Lower leg skin (tissue), 3 donors: ENCODE measurements at regions not wholly inside any gene's neighbourhood (a gene's known extent, or its start where the extent isn't known, plus 50 kb on each side); places are given as distances from the start of the nearest gene placed in this dataset.

Experiments used
- POLR2A ChIP-seq, 2 donors: fragments of 450-650 bp; IDR thresholded peaks; one replicate each; pipeline ENCODE4 v1.6.1; 2016 to 2017; ENCODE audit warnings: antibody characterized with exemption in 2 of 2, mild to moderate bottlenecking in 1 of 2, moderate library complexity in 1 of 2
- TF ChIP-seq, protein P1 (sequence below), 3 donors: fragments of 450-650 bp; IDR thresholded peaks; one replicate each; pipeline ENCODE4 v1.5.1; 2016; ENCODE audit warnings: antibody characterized with exemption in 3 of 3, mild to moderate bottlenecking in 3 of 3, moderate library complexity in 2 of 3

DNA sequence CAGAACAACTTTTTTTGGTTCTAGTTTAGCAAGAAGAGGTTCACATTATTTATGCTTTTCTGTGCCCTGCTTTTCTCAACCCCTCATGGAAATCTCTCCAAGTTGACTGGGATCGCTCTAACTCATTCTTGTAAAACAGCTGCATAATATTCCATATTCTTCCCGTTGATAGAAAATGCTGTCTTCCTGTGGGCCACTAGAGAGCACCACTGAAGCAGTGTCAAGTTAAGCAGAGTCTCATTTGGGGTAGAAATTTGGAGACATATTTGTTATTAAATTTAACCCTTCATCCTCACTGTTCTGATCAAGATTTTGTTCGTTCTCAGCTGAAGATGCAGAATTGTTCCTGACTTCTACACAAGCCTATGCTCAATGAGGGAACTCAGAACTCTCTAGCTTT is 140.1 kb downstream of the CEMIP2 start:
- TF ChIP-seq, protein P1, sequence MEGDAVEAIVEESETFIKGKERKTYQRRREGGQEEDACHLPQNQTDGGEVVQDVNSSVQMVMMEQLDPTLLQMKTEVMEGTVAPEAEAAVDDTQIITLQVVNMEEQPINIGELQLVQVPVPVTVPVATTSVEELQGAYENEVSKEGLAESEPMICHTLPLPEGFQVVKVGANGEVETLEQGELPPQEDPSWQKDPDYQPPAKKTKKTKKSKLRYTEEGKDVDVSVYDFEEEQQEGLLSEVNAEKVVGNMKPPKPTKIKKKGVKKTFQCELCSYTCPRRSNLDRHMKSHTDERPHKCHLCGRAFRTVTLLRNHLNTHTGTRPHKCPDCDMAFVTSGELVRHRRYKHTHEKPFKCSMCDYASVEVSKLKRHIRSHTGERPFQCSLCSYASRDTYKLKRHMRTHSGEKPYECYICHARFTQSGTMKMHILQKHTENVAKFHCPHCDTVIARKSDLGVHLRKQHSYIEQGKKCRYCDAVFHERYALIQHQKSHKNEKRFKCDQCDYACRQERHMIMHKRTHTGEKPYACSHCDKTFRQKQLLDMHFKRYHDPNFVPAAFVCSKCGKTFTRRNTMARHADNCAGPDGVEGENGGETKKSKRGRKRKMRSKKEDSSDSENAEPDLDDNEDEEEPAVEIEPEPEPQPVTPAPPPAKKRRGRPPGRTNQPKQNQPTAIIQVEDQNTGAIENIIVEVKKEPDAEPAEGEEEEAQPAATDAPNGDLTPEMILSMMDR (IDR thresholded peaks at IDR 0.05), result no peak
- no peak for TF ChIP-seq POLR2A (IDR thresholded peaks at IDR 0.05)
